ENCODE measurements at regions not wholly inside any gene's neighbourhood (a gene's known extent, or its start where the extent isn't known, plus 50 kb on each side); places are given as distances from the start of the nearest gene placed in this dataset.
"Not testable (repeated sequence)": the region's sequence is repeated elsewhere in the genome, so short reads cannot be mapped to it uniquely, and the experiment has no call there.

DNA sequence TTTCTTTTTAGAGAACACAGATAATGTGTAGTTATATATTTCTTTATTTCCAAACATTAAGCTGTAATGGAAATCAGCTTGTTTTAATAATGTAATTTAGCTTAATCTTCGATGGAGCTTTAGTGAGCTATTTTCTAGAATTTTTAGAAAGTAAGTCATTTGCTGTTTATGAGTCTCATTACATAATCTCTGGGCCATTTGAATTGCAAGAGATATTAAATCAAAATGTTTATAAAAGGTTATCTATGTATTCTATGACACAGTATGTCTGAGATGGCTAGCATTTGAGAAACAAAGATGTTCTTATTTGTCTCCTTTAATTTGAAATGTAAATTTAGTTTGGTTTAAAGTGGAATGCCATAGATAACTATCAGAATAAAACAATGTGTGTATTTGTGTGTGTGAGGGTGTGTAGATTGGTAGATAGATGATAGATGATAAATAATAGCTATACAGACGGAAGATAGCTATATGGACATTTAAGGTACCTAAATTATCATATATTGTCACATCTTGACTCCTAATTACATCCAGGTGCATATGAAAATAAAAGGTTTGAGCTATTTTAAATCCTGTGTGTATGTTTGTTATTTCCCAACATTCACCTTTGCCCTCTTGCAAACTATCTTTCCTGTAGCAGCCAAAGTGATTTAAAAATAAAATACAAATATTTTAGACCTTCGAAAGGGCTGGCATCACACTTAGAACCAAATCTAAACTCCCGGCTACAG lies 478.0 kb upstream of the KLF6 start:
- no peak for DNase-seq (ENCODE audit: low spot score)

DNA sequence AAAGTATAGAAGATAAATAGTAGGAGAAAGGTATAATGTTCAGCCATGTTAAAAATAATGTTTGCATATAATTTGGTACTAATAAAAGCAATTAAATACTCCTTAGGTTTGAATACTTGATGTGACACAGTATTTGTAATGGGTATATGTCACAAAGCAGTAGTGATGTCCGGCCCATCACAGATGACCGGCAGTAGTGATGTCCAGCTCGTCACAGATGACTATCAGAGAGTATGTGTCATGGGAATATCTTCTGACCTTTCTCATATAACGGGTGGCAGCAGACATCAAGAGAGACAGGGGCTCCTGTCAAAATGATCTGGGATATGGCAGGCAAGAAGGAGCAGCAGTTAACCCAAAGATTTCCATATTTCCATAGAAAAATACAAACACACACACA lies 477.4 kb upstream of the KLF6 start:
- no peak for DNase-seq (ENCODE audit: low spot score)

DNA sequence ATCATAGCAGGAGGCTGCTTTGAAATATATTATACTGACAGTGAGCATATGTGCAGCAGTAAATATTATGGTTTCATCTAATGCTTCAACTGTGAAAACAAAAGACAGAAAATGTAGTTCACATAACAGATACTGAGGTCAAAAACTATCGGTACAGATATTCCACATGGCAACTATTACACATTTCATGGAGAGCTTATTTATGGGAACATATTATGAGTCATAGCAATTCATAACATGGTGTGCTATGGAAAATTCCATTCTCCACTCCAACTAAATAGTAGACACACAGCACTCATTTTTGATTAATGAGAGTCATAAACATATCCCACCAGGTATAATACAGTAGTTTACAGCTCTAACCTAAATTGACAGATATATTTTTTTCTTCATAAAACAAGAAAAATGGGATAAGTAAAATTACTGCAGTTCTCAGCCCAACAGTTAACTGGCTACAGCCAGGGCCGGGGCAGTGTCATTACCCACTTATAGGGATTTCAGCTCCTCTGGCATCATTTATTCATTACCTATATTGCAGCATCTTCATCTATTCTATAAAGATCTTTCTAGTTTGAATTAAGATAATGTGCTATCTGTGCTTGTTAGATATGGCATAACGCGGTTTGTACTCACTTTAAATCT lies 475.6 kb upstream of the KLF6 start:
- DNase-seq (ENCODE audit: low spot score): no peak

DNA sequence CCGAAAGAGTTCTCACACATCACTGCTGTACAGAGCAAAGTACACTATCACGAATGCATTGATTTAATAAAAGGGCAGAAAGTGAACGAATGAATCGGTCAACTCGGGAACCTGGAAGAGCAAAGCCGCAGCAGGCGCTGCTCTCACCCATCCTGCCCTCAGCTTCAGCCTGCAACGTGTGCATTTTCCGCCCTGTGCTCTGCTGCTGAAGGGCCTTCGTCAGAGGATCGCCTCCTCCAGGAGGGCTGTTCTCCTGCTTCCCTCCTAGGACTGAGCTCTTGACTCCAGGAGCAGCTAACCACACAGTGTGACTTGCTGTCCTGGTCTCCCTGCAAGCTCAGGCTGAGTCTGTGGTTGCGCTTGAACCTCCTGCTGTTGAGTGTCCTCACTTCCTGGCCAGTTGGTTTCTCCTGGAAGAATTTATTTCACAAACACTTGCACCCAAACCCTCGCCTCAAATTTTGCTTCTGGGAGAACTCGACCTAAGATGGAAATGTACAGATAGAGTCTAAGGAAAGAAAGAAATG lies 473.0 kb upstream of the KLF6 start:
- DNase-seq (ENCODE audit: low spot score): no peak

DNA sequence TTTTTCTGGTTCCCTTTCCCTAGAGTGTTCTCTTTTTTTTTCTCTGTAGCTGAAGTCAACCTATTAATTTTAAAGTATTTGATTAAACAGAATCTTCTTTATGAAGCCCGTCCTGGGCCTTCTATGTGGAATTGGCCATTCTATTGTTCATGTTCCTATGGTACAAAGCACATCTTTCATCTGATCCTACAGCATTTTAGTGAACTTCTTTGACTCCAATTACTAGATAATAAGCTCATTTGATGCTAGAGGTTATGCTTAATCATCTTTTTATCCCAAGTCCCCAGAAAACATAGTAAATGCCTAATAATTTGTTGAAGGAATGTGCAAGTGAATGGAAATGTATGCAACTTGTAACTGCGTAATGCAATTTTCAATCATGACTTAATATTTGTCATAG lies 472.0 kb upstream of the KLF6 start:
- no peak for DNase-seq (ENCODE audit: low spot score)

DNA sequence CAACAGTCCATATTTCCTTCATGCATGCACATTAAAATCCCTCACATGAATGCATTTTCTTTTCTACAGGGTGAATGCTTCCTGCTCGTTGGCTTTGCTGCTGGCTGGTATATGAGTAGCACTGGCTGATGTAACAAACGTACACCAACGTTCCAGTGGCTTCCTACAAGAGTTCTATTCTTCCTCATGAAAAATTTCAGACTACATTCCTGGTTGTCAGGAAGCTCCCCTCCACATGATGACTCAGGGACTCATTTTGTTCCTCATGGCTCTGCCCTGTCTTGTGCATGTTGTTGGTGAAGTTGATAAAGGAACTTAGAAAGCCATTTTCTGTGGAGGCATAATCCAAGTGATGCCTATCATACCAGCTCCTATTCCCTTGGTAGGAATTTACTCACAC lies 470.7 kb upstream of the KLF6 start:
- DNase-seq (ENCODE audit: low spot score): no peak

DNA sequence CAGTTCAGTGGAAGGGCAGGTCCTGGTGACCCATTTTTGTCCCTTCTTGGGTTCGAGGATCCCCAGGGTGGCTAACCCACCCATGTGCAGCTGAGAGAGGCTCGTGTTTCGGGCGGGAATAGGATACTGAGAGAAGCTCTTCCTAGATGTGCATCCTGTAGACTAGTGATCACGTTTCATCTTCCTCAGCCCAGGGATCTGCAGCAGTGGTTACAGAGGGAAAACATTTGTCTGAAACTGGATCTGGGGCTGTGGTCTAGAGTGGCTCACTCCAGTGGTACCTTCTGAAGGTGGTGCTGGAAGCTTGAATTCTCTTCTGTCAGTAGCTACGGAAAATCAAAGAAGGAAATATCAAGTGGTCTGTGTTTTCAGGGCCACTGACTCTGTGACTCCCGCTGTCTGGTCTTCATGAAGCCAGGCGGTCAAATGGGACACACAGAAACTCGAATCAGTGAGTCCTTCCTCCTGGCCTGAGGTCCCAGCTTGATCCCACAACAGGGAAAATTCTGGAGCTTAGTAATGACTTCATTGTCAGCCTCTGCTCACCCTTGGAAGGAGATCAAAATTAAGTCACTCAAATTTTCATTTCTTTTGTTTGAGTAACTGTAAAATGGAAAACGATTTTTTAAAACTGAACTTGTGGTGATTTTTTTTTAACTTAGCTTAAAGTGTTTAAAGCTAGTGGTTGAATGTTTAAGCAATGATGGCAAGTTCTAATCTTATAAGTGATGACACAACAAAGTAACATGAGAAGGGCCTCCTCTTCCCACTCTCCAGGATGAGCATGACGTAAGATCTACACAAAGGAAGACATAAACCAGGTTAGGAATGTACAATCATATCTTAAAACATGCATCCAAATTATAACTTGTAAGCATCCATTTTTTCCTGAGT lies 469.3 kb upstream of the KLF6 start:
- DNase-seq (ENCODE audit: low spot score): no peak

DNA sequence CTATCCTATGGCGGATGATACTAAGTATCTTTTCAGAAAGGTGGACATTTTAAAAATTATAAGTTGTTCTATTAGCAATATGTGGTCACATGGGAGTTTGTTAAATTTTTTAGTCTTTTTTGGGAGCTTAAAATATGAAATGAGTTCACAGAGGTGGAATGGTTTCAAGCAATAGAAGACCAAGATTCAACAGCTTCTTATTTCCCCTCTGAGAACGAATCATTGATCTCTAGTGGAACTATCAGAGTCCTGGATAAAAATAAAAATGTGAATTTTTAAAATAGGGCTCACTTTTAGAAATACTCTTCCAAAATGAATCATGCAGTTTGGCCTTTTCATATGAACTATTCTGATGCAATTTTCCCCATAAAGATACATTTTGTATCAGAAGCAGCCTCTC lies 467.7 kb upstream of the KLF6 start:
- DNase-seq (ENCODE audit: low spot score): no peak

DNA sequence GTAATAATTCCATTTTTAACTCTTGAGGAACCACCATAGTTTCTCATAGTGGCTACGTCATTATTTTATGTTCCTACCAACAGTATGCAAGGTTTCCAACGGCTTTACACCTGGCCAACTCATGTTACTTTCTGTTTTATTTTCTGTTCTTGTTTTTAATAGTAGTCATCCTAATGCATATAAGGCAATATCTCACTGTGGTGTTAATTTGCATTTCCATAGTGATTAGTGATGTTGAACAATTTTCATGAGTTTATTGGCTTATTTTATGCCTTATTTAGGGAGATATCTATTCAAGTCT lies 465.5 kb upstream of the KLF6 start:
- no peak for DNase-seq (ENCODE audit: low spot score)

DNA sequence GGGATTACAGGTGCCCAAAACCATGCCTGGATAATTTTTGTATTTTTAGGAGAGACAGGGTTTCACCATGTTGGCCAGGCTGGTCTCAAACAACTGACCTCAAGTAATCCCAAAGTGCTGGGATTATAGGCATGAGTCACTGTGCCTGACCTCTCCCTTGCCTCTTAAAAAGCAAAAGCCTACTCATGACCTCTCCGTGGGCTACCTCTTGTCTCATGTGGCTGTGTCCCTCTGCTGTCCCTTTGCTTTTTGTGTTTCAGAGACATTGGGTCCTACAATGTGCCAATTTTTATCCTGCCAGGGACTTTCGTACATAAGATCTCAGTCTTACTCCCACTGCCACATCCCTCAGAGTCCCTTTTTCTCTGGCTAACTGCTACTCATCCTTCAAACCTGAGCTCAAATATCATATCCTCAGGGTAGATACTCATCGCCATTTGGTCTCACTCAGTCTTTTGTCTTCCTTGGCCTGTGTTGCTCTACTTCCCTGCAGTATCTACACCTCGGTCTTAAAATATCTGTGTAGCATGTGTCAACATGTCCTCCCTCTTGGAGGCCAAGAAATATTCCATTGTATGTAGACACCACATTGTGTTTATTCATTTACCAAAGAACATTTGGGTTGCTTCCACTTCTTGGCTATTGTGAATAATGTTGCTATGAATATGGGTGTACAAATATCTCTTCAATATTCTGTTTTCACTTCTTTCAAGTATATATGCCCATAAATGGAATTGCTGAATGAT lies 465.0 kb upstream of the KLF6 start:
- no peak for DNase-seq (ENCODE audit: low spot score)

DNA sequence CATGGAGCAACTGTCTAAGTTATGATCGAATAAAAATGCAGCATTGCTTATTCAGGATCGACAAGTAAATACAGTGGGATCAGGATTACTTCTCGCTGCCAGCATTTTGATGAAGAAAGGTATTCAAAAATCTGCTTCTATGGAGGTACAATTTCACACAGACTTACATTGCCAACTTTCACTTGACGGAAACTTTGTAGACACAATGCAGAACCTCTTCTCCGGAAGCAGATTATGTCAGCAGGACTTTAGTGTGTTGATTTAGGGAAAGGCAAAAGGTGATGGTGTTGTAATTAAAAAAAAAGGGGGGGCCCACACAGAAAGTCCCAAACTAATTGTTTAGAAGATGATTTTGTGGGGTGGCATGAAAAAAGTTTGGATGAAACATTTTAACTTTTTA lies 462.4 kb upstream of the KLF6 start:
- no peak for DNase-seq (ENCODE audit: low spot score)

DNA sequence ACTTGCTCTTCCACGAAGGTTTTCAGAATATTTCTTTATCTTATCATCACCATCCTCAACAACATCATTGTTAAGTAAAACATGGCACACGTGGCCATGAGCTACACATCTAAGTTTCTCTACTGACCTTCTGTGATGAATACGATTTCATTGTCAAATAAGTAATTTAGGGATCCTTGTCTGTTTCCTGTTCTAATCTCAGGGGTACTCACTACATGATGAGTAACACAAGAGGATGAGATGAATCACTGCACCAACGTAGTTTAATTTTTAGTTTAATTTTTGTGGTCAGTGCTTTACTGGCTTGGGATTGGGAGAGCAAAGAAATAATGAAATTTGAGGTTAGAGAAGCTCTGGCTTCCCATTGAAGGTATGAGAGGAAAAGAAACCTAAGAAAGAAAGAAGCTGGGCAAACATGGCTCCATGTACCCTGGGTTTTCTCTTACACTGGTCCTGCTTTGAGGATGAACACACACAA lies 461.9 kb upstream of the KLF6 start:
- DNase-seq (ENCODE audit: low spot score): no peak

DNA sequence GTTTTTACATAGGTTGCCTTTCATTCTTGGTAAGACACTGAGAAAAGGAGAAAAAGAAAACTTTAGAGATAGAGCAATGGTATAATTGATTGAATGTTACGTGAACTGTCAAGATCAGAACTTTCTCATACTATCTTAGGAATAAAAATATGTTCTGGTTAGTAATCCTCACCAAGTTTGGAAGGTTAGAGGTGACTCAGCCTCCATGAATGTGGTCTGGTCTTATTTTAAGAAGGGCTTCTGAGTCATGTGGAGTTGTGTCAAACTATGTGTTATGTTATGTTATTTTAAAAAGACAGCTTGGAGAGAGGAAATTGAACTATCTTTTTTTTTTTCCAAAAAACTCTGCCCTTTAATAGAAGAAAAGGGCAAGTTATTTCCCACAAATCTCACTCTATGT lies 458.6 kb upstream of the KLF6 start:
- no peak for DNase-seq (ENCODE audit: low spot score)

DNA sequence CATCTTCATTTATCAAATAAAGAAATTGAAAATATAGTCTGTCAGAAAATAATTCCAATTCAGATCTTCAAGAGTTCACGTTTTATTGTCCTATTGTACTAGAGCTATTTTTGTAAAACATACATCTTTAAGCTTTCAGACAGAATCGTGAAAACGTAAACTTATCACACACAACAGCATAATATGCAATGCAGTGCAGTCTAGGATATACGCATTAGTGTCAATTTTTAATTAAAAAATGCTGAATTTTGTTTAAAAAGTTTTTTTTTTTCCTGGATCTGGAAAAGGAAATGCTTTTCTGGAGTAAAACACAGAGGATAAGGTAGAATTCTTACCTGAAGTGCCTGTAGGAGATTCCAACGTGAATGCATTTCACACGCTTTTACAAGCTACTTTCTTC lies 458.2 kb upstream of the KLF6 start:
- DNase-seq (ENCODE audit: low spot score): no peak

DNA sequence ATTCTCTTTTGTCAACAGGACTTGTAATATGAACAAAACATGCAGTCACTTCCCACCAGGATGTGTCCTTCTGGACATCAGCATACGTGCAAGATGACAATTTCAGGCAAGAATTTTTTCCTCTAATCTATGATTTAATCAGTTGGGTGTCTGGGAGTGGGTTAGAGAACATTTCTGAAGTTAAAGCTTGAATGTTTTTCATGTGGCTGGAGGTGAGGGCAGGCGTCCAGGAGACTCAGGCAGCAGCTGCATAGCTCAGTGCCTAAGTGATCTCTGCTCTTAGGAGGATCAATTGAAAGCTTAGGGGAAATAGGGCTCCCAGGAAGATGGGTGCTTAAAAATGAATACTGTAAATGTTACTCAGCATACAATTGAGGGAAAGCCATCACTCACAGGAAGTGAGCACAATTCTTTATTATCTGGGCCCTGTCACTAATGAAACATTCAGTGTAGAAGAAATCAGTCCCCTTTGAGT lies 457.6 kb upstream of the KLF6 start:
- DNase-seq (ENCODE audit: low spot score): no peak

DNA sequence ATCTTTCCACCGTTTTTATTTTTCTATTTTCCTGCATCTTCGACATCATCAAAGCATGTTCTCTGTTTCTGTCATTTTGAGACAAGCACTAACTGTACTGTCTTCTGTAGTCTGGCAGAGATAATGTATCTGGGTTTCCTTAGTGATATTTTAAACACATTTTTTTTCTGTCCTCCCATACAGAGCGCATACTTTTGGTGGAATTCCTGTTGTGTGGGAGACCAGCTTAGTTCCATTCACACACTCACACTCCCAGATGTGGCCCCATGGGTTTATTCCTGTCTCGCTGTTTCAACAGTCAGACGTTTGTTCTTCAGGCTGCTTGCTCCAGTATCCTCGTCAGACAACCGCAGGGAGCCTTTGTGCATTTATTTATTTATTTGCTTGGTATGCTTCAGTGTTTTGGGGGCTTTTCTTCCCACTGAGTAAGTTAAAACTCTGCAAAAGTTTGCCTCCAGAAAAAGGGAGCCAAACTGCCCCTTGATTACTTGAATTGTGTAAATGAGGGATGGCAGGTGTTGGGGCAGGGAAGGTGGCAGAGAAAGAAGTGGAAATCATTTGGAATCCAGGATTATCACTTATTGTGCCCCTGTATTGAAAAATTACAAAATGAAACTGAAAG lies 456.8 kb upstream of the KLF6 start:
- DNase-seq (ENCODE audit: low spot score): no peak

DNA sequence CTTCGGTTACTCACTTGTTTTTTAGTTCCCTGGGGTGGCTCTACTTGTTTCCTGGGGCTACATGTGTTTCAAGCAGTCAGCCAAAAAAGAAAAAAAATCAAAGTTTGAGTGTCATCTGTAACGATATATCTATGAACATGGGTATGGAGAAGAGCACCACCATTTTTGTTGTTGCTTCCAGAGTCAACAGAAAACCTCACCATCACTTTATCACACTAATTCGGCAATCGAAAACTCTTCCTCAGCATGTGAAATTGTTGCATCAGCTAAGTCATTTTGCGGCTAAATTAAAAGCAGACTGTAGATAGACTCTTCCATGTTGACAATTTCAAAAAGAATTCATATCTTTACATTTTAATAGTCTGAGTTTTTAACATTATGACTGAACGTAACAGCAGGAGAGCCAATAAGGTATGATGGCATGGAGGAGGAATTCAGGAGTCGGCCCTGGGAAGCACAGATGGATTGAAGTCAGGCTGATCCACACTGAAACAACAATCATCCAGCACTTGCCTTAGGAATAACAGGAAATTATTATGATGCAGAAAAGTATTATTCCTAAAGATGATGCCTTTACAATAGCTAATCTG lies 455.7 kb upstream of the KLF6 start:
- no peak for DNase-seq (ENCODE audit: low spot score)

DNA sequence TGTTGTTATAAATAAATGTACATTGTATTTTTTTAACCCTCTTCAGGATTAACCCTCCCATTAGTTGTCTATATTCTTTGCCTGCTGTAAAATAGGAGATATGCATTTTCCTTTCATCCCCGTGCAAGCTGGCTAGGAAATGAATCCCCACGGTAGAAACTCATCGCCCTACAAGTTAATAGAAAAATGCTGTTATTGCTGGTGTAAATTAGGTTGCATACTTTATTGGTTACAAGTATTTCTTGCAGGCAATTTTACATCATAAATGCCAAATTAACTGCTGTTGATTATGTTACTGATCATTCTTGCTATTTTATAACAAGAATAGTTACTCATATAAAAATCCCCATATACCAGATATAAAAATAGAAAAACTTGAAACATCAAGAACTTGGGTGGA lies 454.2 kb upstream of the KLF6 start:
- DNase-seq (ENCODE audit: low spot score): no peak

DNA sequence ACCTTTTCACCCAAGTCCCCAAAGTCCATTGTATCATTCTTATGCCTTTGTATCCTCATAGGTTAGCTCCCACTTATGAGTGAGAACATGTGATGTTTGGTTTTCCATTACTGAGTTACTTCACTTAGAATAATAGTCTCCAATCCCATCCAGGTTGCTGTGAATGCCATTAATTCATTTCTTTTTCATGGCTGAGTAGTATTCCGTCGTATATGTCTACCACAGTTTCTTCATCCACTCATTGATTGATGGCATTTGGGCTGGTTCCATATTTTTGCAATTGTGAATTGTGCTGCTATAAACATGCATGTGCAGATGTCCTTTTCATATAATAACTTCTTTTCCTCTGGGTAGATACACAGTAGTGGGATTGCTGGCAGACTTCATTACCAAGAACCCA lies 451.9 kb upstream of the KLF6 start:
- not testable (repeated sequence) for DNase-seq (ENCODE audit: low spot score)

DNA sequence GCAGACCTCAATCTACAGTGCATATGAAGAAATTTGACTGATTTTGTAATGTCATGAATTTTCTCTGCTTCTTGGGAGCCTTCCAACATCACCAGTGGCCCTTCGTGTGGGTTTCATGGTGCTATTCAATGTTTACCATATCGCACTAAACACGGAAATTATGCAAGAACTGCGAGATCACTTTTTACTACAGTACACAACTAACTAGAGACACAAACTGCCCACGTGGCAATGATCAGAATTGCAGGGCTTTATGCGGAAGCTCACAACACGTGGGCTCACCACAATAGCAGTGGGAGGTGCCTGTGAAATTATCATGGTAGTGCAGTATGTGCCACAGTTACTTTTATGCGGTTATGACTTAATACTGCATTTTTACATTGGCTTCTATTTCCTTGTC lies 449.7 kb upstream of the KLF6 start:
- no peak for DNase-seq (ENCODE audit: low spot score)

DNA sequence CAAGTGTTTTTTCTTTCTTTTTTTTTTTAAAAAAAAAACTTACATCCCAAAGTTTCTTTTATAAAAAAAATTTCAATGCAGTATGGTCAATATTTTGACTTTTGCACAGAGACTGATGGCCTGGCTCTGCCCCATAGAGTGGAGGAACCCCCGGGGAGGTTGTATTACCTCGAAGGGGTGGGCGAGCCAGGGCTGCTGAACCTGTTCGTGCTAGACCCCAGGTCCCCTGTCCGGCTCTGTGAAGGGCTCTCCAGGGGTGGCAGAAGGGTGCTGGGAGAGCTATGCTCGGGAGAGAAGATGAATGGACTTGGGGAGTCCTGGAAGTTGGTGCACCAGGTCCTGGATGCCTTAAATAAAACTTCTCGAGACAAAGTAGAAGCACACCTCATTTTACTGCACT lies 446.4 kb upstream of the KLF6 start:
- no peak for DNase-seq (ENCODE audit: low spot score)
